IgD-negative memory B cell (primary cell): ENCODE measurements at regions not wholly inside any gene's neighbourhood (a gene's known extent, or its start where the extent isn't known, plus 50 kb on each side); places are given as distances from the start of the nearest gene placed in this dataset.

Experiments
- H3K27ac Mint-ChIP-seq, 3 donors: one replicate each; pipeline ENCODE4 v1.8.0; 2020 to 2022; ENCODE audit warnings: mild to moderate bottlenecking in 3 of 3, mixed read lengths in 3 of 3, moderate library complexity in 1 of 3
- H3K27me3 Mint-ChIP-seq: one replicate; pipeline ENCODE4 v1.8.0; 2021; ENCODE audit warnings: mixed read lengths
- H3K36me3 Mint-ChIP-seq: one replicate; pipeline ENCODE4 v1.8.0; 2020; ENCODE audit warnings: mild to moderate bottlenecking, mixed read lengths
- H3K4me1 Mint-ChIP-seq, 3 donors: one replicate each; pipeline ENCODE4 v1.8.0; 2020 to 2022; ENCODE audit warnings: mixed read lengths in 3 of 3, mild to moderate bottlenecking in 1 of 3
- H3K4me3 Mint-ChIP-seq, 4 donors: one replicate each; pipeline ENCODE4 v1.8.0; 2020 to 2022; ENCODE audit warnings: mild to moderate bottlenecking in 4 of 4, mixed read lengths in 4 of 4, moderate library complexity in 3 of 4
- H3K9me3 Mint-ChIP-seq, 3 donors: one replicate each; pipeline ENCODE4 v1.8.0; 2020 to 2021; ENCODE audit warnings: mixed read lengths in 3 of 3, mild to moderate bottlenecking in 1 of 3

DNA sequence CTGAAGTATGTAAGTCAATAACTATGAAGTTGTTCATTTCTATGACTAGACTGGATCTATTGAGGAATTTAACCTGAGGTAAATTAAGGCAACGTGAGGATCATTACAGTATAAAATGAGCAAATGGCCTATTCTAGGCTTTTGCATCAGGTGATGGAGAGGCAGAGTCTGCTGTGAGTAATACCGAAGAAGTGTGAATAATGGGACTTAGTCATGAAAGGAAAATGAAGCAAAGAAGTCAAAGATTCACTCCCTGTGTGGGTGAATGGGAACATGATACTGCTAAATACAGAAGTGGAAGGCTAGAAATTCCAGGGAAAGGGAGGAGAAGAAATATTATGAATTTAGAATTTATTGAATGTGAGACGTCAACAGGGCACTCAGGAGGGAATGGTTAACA is 774.1 kb downstream of the LIG4 start:
- H3K27me3 Mint-ChIP-seq = no peaks in the 10 kb centered on the region
- no peak overlapping the region for H3K4me3 Mint-ChIP-seq
- H3K4me1 Mint-ChIP-seq = no peaks in the 10 kb centered on the region
- H3K27ac Mint-ChIP-seq = no peak overlapping the region
- no peaks in the 10 kb centered on the region for H3K36me3 Mint-ChIP-seq
- H3K9me3 Mint-ChIP-seq = peaks cover 2 to 6% (median 3%) of the 10 kb centered on the region in 3 donors

DNA sequence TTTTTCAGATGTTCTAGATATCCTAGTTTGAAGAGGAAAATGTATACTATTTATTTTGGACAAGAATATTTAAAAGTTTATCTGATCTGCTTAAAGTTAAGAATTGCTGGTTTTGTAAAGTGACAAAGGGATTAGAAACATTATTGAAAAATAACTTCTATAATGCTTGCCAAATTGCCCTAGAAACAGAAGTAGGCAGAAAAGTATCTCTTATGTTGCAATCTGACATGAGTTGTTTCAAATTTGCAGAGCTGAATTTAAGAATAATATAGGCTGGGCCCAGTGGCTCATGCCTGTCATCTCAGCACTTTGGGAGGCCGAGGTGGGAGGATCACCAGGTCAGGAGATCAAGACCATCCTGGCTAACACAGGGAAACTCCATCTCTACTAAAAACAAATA is 777.1 kb downstream of the LIG4 start:
- no peaks in the 10 kb centered on the region for H3K27me3 Mint-ChIP-seq
- H3K4me1 Mint-ChIP-seq = no peaks in the 10 kb centered on the region
- no peaks in the 10 kb centered on the region for H3K36me3 Mint-ChIP-seq
- no peak overlapping the region for H3K27ac Mint-ChIP-seq
- H3K9me3 Mint-ChIP-seq = peaks cover 2 to 7% (median 6%) of the 10 kb centered on the region in 3 donors
- H3K4me3 Mint-ChIP-seq = no peak overlapping the region

DNA sequence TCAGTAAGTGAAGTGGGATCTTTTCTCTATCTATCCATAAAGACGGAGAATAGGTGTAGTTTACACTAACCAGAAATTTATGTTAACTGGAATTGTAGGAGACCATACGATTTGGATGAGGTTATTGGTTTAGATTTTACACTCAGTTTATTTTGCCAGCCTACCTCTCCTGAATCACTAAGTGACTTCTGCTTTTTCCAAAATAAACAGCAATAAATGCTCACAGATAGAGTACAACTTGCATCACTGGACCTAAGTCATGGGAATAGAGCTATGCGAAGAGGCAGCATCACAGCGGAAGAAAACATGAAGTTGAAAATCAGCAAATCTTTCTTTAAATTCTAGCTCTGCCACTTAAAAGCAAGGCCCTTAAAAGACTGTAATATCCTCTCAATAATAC is 781.0 kb downstream of the LIG4 start:
- Mint-ChIP-seq H3K27ac (no peak overlapping the region), H3K27me3 (no peaks in the 10 kb centered on the region), H3K9me3 (peaks cover 3 to 6% (median 4%) of the 10 kb centered on the region in 3 donors), H3K4me1 (no peaks in the 10 kb centered on the region), H3K36me3 (no peaks in the 10 kb centered on the region), H3K4me3 (no peak overlapping the region)

DNA sequence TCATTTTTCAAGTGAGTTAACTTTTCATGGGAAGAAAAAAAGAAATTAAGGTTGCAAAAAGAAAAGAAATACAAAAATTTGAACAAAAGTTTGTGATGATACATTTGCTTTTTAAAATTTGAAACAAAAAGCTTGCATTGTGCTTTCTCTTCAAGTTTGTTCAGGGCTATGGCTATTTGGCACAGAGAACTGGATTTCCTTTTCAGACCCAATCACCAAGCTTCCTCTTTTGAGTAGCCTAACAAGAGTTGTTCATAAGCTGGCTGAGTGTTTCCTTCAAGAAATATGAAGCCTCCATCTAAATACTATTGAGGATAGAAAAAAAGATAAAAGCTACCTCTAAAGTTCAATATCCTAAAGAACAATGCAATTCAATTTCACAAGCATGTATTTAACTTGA is 787.8 kb downstream of the LIG4 start:
- H3K27ac Mint-ChIP-seq = no peak overlapping the region
- no peaks in the 10 kb centered on the region for H3K27me3 Mint-ChIP-seq
- H3K4me1 Mint-ChIP-seq = no peaks in the 10 kb centered on the region
- peaks cover 1% of the 10 kb centered on the region for H3K36me3 Mint-ChIP-seq
- H3K4me3 Mint-ChIP-seq = no peak overlapping the region
- peaks cover 0 to 15% (median 5%) of the 10 kb centered on the region in 3 donors for H3K9me3 Mint-ChIP-seq

DNA sequence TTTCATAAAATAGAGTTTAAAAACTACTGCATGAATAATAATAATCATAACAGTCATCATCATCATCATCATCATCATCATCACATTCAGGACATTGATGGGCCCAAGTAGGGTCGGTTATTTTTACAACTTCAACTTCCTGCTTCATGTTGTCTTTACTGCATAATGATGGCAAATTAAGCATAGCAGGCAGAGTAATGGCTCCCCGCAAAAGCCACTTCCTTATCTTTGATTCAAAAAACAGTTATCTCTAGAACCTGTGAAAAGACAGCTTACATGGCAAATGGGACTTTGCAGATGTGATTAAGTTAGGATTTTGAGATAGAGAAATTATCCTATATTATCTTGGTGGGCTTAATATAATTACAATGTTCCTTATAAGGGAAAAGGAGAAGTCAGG is 792.9 kb downstream of the LIG4 start:
- Mint-ChIP-seq H3K4me3 (no peak overlapping the region), H3K9me3 (peaks cover 0 to 15% (median 1%) of the 10 kb centered on the region in 3 donors), H3K36me3 (peaks cover 1% of the 10 kb centered on the region), H3K27me3 (no peaks in the 10 kb centered on the region), H3K27ac (no peak overlapping the region), H3K4me1 (no peaks in the 10 kb centered on the region)

DNA sequence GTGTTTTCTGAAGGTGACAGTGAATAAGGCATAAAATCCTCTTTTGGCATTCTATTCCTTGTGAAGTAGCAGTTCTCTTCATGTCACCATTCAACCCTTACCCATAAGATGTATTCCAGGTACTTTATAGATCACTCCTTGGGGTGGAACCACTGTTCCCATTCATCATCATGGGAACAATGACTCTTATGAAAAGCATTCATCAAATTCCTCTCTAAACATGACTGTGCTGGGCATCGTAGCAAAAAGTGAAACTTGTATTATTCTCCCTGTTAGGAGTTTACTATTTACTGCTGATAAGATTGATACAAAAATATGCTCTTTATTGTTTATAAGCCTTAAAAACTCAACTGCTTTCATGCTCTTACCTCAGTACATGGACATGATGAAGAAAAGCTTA is 793.4 kb downstream of the LIG4 start:
- Mint-ChIP-seq H3K4me1 (no peaks in the 10 kb centered on the region), H3K4me3 (no peak overlapping the region), H3K27ac (no peak overlapping the region), H3K9me3 (peaks cover 0 to 15% (median 1%) of the 10 kb centered on the region in 3 donors), H3K27me3 (no peaks in the 10 kb centered on the region), H3K36me3 (peaks cover 1% of the 10 kb centered on the region)

DNA sequence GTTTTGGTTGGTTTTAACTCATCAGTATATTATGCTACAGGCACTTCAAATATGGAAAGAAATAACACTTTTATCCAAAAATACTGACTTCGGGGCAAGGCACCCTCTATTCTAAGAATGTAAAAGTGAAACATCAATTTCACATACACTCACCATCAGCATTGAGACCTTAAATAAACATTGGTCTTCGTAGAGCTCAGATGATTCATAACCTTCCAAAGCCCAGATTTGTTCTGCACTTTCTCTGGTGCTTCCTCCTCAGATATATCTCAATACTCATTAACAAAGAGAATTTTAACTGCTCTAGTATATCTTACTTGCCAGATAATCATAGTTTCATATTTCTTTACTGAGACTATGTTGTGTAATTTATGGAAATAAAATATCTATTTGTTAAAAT is 794.3 kb downstream of the LIG4 start:
- H3K9me3 Mint-ChIP-seq = peaks cover 0 to 14% (median 4%) of the 10 kb centered on the region in 3 donors
- no peak overlapping the region for H3K27ac Mint-ChIP-seq
- no peaks in the 10 kb centered on the region for H3K27me3 Mint-ChIP-seq
- peaks cover 1% of the 10 kb centered on the region for H3K36me3 Mint-ChIP-seq
- H3K4me1 Mint-ChIP-seq = no peaks in the 10 kb centered on the region
- no peak overlapping the region for H3K4me3 Mint-ChIP-seq

DNA sequence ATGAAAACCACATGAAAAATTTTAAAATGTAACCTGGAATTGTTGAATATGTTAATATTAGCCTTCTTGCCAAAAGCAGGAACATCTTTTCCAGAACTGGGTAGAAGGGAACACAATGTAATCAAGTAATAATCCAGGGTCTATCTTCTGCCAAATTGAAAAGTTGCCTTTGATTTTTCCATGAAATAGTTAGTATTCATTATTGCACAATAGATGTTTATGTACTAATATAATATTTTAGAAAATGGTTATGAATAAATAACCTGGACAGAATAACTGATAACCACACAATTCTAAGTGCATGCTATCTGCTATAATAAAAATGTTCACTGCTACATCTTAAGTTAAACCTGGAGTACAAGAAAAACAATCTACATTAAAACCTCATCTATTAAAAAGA is 802.3 kb downstream of the LIG4 start:
- Mint-ChIP-seq H3K27ac (no peak overlapping the region), H3K36me3 (no peaks in the 10 kb centered on the region), H3K4me1 (no peaks in the 10 kb centered on the region), H3K4me3 (no peak overlapping the region), H3K9me3 (peaks cover 0 to 8% (median 5%) of the 10 kb centered on the region in 3 donors), H3K27me3 (no peaks in the 10 kb centered on the region)

DNA sequence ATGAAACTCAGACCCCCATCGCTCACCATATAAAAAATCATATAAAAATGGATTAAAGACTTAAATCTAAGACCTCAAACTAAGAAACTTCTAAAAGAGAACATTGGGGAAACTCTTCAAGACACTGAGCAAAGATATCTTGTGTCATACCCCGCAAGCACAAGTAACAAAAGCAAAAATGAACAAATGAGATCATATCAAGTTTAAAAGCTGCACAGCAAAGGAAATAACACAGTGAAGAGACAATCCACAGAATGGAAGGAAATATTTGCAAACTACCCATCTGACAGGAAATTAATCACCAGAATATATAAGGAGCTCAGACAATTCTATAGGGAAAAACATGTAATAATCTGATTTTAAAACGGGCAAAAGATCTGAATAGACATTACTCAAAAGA is 808.3 kb downstream of the LIG4 start:
- Mint-ChIP-seq H3K4me1 (no peaks in the 10 kb centered on the region), H3K4me3 (peak overlapping the region in 1 of 4 donors; percentile 14), H3K27me3 (no peaks in the 10 kb centered on the region), H3K36me3 (no peaks in the 10 kb centered on the region), H3K9me3 (peaks cover 3 to 9% (median 4%) of the 10 kb centered on the region in 3 donors), H3K27ac (no peak overlapping the region)

DNA sequence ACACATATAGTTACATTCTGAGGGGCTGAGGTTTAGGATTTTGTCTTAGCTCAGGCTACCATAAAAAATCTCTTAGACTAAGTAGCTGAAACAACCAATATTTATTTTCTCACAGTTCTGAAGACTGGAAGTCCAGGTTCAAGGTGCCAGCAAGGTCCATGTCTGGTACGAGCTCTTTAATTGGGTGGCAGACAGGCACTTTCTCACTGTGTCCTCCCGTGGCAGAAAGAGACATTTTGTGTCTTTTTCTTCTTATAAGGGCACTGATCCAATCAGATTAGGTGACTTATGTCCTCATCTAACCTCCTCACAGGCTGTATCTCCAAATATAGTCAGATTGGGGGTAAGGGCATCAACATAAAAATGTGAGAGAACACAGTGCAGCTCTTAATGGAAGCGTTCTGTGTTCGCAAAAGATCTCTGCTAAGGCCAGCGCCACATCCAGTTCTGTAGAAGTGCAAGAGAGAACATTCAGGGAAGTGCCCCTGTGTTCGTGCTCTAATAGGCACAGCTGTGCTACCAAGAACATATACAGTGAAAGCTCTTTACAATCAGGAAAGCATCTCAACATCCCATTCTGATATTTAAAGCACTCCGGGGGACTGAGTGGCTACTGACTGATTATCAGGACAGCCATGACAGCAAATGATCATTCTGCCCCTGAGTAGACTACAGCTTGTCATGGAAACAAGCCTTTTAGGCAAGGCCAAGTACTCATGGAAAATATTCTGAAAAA is 819.2 kb downstream of the LIG4 start:
- no peak overlapping the region for H3K27ac Mint-ChIP-seq
- peaks cover 0 to 8% (median 6%) of the 10 kb centered on the region in 3 donors for H3K9me3 Mint-ChIP-seq
- H3K36me3 Mint-ChIP-seq = no peaks in the 10 kb centered on the region
- no peak overlapping the region for H3K4me3 Mint-ChIP-seq
- H3K4me1 Mint-ChIP-seq = no peaks in the 10 kb centered on the region
- H3K27me3 Mint-ChIP-seq = no peaks in the 10 kb centered on the region

DNA sequence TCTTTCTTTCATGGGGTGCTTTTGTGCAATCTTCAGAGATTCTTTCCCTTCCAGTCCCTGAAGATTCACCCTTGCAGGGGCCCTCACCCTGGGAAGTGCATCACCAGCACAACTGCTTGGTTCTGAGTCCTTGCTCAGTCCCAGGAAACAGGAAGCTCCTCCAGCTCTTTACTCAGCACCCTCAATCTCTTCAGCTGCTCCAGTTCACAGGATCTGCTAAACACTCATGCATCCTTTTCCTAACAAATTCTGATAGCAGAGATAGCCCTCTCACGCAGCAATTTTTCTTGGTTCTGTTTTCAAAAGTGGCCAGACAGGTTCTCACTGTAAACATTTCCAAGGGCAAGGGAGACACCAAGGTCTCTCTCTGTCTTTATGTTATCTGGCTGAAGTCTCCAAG is 823.1 kb downstream of the LIG4 start:
- Mint-ChIP-seq H3K9me3 (peaks cover 0 to 3% (median 2%) of the 10 kb centered on the region in 3 donors), H3K36me3 (no peaks in the 10 kb centered on the region), H3K4me1 (no peaks in the 10 kb centered on the region), H3K27me3 (no peaks in the 10 kb centered on the region), H3K4me3 (peak overlapping the region in 1 of 4 donors; percentile 38), H3K27ac (no peak overlapping the region)

DNA sequence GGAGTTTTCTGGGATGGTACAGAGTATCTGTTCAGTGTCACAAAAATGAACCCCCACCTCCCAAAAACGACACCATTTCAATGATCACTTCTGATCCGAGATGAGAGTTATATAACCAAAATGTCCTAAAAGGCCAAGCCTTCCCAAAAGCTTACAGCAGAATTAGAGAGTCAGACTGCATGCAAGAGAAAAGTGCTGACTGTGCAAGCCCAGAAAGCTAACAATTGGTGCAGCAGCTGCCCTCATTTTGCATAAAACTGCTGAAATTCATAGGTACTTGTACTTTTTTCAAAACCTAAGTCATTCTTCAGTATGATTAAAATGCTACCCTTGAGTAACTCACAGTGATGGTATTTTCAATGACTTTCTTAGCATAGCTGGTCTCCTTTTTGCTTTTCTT is 819.6 kb upstream of the ARGLU1 start:
- Mint-ChIP-seq H3K4me1 (no peaks in the 10 kb centered on the region), H3K9me3 (peaks cover 0 to 2% (median 0%) of the 10 kb centered on the region in 3 donors), H3K4me3 (no peak overlapping the region), H3K36me3 (peaks cover 1% of the 10 kb centered on the region), H3K27me3 (no peaks in the 10 kb centered on the region), H3K27ac (no peak overlapping the region)

DNA sequence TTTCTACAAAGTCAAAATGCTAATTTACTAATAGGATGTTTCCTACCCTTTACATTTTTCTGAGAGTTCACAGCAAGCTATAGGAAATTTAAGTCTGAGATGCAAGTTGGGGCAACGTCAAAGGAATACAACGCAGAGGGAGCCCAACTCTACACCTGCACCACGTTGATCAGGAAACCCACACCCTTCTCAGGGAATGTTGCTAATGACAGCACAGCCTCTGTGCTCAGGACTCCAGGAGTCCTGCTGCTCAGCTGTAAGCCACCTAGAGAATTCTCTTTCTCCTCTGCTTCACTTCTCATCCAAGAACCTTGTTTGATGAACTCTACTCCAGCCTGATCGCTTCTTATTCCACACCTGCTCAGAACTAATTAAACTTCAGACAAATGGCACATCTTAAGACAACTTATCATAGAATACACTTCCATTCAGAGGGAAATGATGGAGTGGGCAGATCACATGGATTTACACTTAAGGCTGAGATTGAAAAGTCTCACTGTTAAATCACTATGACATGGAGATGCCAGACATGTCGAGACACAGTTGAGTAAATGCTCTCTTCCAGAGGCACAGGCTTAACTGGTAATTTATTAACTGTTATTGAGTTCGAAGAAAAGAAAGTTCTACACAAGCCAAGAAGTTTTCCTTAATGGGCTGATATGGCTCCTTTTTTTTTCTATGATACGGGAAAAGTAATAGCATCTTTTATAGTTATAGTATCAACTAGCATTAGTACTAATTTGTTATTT is 811.6 kb upstream of the ARGLU1 start:
- H3K36me3 Mint-ChIP-seq = no peaks in the 10 kb centered on the region
- H3K4me1 Mint-ChIP-seq = no peaks in the 10 kb centered on the region
- no peak overlapping the region for H3K4me3 Mint-ChIP-seq
- peaks cover 0 to 6% (median 3%) of the 10 kb centered on the region in 3 donors for H3K9me3 Mint-ChIP-seq
- H3K27me3 Mint-ChIP-seq = no peaks in the 10 kb centered on the region
- H3K27ac Mint-ChIP-seq = no peak overlapping the region

DNA sequence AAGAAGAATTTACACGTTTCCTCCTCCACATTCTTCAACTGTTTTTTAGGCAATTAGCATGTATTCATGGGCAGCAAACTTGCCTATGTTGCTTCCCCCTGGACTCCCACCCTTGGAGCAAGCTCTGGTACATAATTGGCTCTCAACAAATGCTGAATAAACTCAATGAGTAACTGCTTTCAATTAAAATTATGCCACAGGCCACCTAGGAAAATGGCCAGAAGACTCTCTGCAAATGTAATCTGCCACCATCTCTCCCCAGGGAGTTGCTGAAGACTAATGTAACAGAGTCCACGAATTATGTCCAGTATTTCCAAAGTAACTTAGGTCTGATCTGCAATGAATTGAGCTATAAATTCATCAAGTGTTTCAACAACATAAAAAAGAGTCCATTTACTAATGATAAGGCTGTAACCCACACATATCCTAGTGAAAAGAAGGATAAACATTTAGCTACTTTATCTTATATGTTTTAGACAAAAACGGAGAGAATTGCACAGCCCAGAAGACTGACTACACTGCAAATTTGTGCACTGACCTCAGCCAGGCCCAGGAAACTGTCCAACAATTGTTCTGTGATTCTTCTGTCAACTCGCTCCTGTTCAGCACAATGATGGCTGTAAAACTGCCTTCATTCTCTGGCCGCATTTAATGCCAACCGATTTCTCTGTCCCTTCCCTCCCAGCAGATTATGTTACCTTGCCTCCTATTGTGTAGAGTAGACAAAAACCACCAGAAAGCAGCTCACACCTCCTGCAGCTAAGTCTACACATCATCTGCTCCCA is 808.6 kb upstream of the ARGLU1 start:
- Mint-ChIP-seq H3K27me3 (no peaks in the 10 kb centered on the region), H3K27ac (peak overlapping the region in 1 of 3 donors; percentile 18), H3K4me3 (no peak overlapping the region), H3K9me3 (peaks cover 0 to 3% (median 2%) of the 10 kb centered on the region in 3 donors), H3K36me3 (no peaks in the 10 kb centered on the region), H3K4me1 (no peaks in the 10 kb centered on the region)

DNA sequence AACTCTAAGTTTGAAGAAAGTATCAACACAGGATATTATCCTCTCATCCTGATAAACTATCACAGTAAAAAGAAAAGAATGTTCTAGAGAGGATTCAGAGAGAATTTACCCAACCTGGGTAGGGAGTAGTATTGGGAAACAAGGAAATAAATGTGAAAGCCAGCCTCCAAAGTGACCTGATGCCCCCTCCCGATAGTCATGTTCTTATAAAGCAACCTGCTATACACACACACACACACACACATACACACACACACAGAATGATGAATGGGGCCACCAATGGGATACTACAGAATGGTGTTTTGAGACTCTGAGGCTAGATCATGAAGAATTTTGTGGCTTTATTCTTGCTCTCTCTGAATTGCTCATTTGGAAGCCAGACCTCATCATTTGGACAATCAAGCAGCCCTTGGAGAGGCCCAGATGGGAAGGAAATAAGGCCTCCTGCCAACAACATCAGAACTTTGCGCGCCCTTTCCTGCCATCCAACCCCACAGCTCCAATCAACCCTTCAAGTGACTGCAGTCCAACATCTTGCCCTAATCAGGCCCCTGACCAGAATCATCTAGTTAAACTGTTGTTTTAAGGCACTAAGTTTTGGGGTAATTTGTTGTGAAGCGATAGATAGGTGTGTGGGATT is 807.9 kb upstream of the ARGLU1 start:
- Mint-ChIP-seq H3K4me1 (no peaks in the 10 kb centered on the region), H3K27me3 (no peaks in the 10 kb centered on the region), H3K27ac (no peak overlapping the region), H3K9me3 (peaks cover 0 to 3% (median 2%) of the 10 kb centered on the region in 3 donors), H3K36me3 (no peaks in the 10 kb centered on the region), H3K4me3 (no peak overlapping the region)
